Tibial artery (tissue), 4 donors: ENCODE measurements at regions not wholly inside any gene's neighbourhood (a gene's known extent, or its start where the extent isn't known, plus 50 kb on each side); places are given as distances from the start of the nearest gene placed in this dataset.

Source experiments
- DNase-seq, 2 donors: peaks; one replicate each; pipeline ENCODE4 v3.0.0-alpha.2; 2019
- H3K27ac ChIP-seq, 2 donors: fragments of 200-600 bp; sonication (generic) in 1 of 2; 1 replicate in 1 of 2; 2 replicates in 1 of 2; pipeline ENCODE4 v1.5.1; 2018 to 2019; ENCODE audit warnings: mild to moderate bottlenecking in 1 of 2
- H3K27me3 ChIP-seq, 2 donors: fragments of 200-600 bp; sonication (generic) in 1 of 2; one replicate each; pipeline versions ENCODE4 v1.5.1 to v1.6.0; 2016 to 2019
- H3K36me3 ChIP-seq, 3 donors: fragments of 200-600 bp; sonication (generic) in 2 of 3; one replicate each; pipeline ENCODE4 v1.5.1; 2016 to 2019; ENCODE audit warnings: mild to moderate bottlenecking in 2 of 3
- H3K4me1 ChIP-seq, 4 donors: fragments of 200-600 bp; sonication (generic) in 2 of 4; 1 replicate in 3 of 4; 2 replicates in 1 of 4; pipeline ENCODE4 v1.5.1; 2016 to 2019
- H3K4me3 ChIP-seq, 2 donors: fragments of 200-600 bp; sonication (generic) in 1 of 2; 1 replicate in 1 of 2; 2 replicates in 1 of 2; pipeline ENCODE4 v1.5.1; 2018 to 2019; ENCODE audit warnings: mild to moderate bottlenecking in 2 of 2
- H3K9me3 ChIP-seq, 3 donors: fragments of 200-600 bp; sonication (generic) in 1 of 3; one replicate each; pipeline ENCODE4 v1.5.1; 2016 to 2019
- intact Hi-C: fragments of 100-400 bp; cut with DNase I; formaldehyde crosslinking; loops from one replicate; pipeline ENCODE4 v1.15.0; 2023; ENCODE audit warnings: low total_unique reads
- TF ChIP-seq, protein P1 (sequence below), 2 experiments: fragments of 200-600 bp in 1 of 2; fragments of 450-650 bp in 1 of 2; IDR thresholded peaks; one replicate each; pipeline ENCODE4 v1.5.1; 2017 to 2019; ENCODE audit warnings: antibody characterized with exemption in 2 of 2, mild to moderate bottlenecking in 1 of 2, moderate library complexity in 1 of 2

DNA sequence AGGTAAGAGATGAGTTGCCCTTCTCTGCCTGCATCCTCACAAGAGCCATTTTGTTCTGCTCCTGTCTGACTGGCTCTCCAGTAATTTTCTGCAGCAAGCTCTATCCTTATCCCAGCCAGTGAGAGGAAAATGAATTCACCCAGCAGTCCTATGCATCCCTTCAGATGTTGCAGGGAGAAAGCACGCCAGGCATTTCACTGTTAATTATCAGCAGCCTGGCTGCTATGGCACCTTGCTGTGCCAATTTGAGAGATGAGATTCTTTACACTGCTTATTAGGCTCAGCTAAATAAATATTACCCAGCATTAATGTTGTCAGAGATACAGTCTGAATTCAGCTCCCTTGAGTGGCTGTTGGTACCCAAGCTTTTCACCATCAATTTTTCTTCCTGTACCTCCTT lies 61.1 kb upstream of the SNAP25 start:
- DNase-seq: no peak
- Histone ChIP-seq H3K4me3 (no peak overlapping the region), H3K9me3 (no peaks in the 10 kb centered on the region), H3K27me3 (no peaks in the 10 kb centered on the region), H3K36me3 (no peaks in the 10 kb centered on the region), H3K27ac (no peak overlapping the region), H3K4me1 (no peaks in the 10 kb centered on the region)
- TF ChIP-seq, protein P1, sequence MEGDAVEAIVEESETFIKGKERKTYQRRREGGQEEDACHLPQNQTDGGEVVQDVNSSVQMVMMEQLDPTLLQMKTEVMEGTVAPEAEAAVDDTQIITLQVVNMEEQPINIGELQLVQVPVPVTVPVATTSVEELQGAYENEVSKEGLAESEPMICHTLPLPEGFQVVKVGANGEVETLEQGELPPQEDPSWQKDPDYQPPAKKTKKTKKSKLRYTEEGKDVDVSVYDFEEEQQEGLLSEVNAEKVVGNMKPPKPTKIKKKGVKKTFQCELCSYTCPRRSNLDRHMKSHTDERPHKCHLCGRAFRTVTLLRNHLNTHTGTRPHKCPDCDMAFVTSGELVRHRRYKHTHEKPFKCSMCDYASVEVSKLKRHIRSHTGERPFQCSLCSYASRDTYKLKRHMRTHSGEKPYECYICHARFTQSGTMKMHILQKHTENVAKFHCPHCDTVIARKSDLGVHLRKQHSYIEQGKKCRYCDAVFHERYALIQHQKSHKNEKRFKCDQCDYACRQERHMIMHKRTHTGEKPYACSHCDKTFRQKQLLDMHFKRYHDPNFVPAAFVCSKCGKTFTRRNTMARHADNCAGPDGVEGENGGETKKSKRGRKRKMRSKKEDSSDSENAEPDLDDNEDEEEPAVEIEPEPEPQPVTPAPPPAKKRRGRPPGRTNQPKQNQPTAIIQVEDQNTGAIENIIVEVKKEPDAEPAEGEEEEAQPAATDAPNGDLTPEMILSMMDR (IDR thresholded peaks at IDR 0.05): no peak
- intact Hi-C loops: no loop called here

DNA sequence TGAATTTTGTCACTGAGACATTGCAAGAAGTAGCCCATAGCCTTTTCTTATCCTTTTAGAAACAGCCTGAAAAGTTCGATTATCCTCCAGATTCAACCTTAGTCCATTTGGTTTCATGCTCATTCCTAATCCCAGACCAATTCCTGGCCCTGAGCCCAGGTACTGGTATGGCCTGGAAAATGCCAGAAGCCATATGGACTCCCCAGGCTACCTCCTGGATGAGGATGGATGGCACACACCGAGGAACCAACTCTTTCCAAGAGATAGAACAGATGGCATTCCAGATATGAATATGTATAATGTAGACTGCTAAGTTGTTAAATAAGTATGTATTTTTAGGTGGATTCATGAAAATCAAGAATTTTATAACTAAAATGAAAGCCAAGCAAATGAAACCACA lies 51.6 kb upstream of the SNAP25 start:
- H3K4me1 ChIP-seq: peaks cover 0 to 7% (median 0%) of the 10 kb centered on the region in 4 donors
- no peaks in the 10 kb centered on the region for H3K27me3 ChIP-seq
- no peak overlapping the region for H3K27ac ChIP-seq
- no peak overlapping the region for H3K4me3 ChIP-seq
- H3K9me3 ChIP-seq: no peaks in the 10 kb centered on the region
- intact Hi-C loops: no loop called here
- H3K36me3 ChIP-seq: no peaks in the 10 kb centered on the region
- DNase-seq: no peak
- TF ChIP-seq, protein P1 (IDR thresholded peaks at IDR 0.05): no peak

DNA sequence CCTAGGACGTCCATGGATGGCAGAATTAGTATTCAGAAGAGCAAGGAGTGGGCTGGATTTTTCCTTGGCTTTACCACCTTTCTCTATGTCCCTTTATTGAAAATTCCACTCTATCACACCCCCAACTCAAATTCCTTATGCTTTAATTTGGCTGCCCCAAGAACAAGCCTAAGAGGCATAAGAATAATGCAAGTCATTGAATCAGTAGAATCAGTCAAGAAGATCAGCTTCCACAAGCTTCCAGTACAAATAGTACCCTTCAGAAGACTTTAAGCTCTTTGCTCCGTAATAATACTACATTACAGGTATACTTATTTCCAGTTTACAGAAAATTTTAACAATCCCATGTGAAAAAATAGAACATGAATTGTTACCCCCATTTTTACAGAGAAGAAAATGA lies 51.0 kb upstream of the SNAP25 start:
- TF ChIP-seq, protein P1 (IDR thresholded peaks at IDR 0.05): no peak
- H3K4me3 ChIP-seq: no peak overlapping the region

More for the DNA sequence above, 51.0 kb upstream of the SNAP25 start:
- Histone ChIP-seq H3K27ac (no peak overlapping the region), H3K36me3 (no peaks in the 10 kb centered on the region), H3K4me1 (peaks cover 0 to 13% (median 4%) of the 10 kb centered on the region in 4 donors), H3K27me3 (no peaks in the 10 kb centered on the region), H3K9me3 (no peaks in the 10 kb centered on the region)
- intact Hi-C loops: no loop called here
- no peak for DNase-seq
